ENCODE measurements at regions not wholly inside any gene's neighbourhood (a gene's known extent, or its start where the extent isn't known, plus 50 kb on each side); places are given as distances from the start of the nearest gene placed in this dataset.

DNA sequence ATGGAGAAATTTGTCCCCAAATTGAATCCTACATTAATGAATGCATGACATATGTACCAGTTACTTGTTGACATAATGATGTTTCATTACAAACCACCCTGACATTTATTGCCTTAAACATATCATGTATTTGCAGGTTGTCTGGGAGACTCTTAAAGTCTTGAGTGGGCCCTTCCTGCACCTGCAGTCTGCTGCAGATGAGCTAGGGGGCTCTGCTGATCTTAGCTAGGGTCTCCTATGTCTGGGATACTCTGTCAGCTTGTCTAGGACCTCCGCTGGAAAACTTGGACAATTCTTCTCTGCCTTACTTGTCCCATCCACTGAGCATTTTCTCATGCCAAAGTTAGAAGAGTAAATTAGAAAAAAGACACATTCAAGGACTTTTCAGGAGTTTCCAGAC lies 581.6 kb downstream of the HAO1 start:
- DNase-seq, result no peak

DNA sequence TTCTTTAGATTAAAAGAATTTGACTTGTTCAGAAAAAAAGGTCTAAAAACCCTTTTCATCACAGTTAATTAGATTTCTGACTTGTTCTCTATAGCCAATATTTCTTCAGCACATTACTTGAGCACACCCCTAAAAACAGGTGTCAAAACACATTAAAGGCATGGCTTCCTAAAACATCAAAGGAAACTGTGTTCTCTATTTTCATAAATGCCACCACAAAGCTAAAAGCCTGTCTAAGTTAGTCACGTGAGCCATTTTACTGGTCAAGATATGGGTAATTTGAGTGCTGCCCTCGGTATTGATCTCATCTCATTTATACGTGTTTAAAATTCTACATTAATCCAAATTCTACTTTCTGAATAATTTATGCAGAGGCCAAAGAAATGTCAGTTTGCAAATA lies 580.5 kb downstream of the HAO1 start:
- no peak for DNase-seq

DNA sequence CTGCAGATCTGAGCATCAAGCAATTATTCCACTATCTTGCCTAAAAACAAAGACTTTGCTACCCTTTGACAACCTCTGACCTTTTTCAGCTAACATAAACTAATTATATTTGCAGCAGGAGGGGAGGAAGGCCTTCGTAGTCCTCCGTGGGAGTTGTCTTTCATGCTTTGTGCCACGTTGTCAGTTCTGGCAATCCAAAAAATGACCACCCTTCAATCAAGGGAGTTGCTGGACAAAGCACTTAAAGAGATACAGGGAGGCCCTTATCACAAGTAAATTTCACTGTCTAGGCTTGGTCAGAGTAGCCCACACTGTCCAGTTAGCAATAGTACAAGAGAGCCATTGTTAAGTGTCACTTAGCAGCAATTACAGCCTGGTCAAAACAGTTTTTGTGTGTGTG lies 578.9 kb downstream of the HAO1 start:
- DNase-seq, result no peak

DNA sequence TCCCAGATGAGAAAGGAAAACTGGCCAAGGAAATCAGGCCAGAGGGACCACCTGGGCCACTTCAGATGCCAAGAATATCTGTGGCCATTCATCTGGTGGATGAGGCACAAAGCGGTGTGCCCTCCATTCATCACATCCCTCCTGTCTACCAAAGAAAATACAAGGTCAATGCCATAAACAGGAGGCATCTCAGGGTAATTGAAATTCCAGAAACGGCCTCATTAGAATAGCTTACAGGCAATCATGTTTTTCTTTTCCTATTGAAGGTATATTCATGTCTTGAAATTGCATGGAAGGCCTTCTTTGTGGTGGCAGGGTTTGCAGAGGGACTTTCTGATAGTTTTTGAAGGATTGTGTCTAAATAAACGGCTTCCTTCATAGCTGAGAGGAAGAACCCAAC lies 578.3 kb downstream of the HAO1 start:
- no peak for DNase-seq

DNA sequence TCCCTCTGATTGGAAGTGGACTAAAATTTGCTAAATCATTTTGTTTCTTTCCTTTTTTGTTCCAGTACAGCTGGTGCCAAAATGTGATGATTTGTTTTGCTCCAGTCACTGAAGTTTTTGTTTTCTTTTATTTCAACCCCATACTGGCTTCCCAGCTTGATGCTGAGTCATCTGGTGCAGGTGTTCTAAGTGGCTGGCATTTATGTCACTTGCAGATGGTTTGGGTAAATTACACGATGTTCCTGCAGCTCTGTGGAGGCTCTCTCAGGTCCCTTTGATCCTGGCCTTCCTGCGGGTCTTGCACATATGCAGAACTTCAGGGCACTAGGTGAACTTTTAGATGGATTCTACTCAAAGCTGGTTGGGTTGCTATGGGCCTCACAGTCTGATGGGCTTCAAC lies 577.7 kb downstream of the HAO1 start:
- peak; percentile 7 for DNase-seq

DNA sequence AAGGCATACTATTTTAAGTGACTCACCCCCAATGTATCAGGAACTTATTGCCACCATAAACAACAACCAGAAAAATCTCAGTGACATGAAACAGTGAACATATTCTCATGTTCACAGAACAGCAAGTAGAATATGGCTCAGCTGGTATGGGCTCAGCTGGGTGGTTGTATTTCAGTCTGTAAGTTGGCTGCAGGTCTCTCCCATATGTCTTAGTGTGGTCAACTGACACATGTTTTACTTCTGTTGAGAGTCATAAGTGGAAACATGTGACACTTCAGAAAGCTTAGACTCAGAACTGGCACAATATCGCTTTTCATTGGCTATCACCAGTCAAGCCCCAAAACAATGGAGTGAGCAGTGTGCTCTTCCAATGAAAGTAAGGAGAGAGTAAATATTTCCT lies 574.1 kb downstream of the HAO1 start:
- DNase-seq, result no peak

DNA sequence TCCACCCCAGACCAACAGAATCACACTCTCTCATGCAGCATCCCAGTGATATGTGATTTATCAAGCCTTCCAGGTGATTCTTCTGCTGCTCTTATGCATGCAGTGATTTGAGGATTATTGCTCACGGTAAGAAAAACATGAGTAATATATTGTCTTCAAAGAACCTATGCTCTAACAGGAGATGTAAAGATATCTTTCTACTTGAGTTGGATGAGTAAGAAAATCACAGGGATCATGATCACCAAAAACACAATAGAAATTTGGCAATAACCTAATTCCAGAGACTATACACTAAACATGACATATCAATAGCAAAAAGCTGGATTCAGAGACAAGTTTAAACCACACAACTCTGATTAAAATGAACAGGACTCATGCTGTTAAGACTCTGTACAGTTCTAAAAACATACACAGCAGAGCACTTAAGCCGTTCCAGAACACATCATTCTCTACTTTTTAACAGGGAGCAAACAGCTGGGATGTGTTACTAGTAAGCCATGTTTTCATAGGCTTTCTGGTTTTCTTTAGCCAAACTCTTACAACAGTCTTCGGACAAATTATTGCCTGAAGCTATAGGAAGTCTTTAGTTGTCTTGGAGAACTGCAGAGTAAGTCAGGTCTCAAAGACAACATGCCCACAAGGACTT lies 568.6 kb downstream of the HAO1 start:
- DNase-seq, result no peak

DNA sequence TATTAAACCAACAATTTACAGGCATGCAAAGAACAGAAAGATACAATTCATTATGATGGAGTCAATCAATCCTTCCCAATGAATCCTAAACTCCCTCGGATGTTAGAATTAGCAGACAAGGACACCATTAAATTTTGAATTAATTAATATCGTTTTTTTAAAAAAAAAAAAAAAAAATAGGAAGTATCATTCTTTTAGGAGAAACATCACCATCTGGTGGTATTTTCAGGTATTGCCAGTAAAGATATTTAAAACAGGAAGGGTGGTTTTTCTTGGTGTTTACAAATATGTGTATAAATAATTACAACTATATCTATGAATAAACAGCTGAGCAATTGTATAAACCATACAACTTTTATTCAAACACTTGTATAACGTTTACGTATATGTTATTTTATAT lies 564.4 kb downstream of the HAO1 start:
- peak; percentile 53 for DNase-seq

DNA sequence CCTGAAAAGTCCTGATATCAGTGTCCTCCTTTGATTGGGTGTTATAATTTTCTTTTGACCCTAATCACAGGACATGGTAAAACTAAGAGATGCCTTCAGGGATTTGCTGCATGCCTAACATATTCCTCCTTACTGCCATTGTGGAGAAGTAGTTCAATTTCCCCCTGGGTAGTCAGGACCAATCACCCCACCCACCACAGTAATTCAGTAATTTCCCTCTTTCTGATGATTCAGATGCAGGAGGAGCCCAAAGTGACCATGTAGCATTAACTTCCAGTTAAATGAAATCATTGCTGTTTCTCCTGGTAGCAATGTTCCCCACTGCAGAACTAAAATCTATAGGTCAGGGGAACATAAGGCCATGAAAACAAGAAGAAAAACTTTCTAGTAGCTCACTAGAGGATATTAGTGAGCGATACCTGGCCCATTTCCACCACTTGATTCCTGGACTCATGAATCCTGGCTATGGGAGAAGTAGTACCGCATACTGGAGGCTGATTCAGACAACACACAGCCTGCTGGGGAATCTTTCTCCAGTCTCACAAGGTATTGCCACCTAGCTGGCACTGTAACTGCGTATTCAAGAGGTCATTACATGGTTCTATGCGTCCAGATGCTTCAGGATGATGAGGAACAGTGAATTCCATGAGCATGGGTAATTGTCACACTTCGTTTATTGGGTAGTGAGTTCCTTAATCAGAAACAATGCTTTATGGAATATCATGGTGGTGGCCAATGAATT lies 561.2 kb downstream of the HAO1 start:
- no peak for DNase-seq

DNA sequence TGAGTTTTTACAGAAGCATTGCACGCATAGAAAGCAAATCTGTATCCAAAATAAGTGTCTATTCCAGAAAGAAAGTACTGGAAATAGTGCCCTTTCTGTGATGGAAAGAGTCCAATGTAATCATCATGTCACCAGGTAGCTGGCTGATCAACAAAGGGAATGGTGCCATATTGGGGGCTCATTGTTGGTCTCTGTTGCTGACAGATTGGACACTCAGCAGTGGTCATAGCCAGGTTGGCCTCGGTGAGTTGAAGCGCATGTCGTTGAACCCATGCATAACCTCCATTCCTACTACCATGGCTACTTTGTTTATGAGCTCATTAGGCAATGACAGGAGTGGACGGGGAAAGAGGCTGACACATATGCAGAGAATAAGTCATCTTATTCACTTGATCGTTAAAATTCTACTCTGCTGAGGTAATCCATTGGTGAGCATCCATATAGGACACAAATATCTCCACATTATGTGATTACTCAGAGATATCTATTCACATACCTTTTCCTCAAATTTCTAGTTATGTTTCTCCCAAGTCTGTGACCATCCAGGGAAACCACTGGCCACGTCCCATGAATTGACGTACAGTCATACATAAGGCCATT lies 560.5 kb downstream of the HAO1 start:
- no peak for DNase-seq

DNA sequence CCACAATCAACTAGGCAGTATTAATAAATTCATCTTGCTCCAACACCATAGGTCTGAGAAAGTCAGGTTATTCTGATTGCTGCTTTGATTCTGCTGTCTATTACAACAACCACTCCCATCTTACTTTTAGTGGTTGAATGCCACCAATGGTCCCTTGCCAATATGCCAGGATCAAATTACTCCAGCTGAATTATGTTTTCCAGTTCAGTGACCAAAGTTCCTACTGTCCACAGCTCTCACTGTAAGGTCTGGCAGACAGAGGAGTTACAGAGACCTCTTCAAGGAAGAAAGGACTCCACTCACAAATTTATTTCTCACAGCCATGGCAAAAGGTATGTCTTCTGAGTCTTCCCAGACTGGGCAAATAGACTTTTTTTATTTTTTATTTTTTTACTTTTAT lies 557.0 kb downstream of the HAO1 start:
- no peak for DNase-seq

DNA sequence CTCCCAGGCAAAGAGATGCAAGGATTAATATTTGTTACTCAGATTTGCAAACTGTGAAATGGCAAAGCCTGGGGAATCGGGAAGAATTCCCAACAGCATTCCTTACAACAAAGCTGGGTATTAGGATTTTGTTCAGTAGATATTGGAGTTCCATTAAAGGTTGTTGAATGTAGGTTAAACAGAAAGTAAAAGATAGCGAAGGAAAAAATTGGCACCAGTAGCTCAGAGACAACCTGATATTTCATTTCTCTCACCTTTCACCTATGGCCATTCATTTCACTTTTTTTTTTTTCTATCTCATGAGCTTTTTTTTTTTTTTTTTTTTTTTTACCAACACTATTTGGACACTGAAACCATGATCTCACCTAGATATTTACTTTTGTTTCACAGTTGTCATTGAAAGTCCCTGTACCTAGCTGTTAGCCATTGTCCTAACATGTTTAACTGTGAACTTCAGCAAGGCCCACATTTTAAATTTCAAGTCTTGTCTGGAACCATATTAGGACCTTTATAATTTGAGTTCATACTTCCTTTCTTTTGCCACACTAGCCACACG lies 552.5 kb downstream of the HAO1 start:
- DNase-seq, result no peak

DNA sequence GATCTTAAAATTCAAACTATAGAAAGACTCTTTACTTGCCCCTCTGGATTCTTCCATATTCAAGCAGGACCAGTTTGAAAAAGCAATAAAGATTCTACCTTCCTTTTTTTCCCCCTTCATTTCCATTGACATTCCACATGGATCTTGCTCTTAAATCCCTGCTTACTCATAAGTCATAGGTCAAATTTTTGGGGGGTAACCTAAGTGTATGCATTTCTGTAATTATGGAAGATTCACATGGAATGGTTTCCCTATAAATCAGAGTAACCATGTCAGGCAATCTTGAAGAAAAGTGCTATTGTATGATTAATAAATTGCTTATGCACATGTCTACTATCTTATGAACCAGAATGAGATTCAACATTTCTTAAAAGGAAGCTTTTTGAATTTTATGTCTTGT lies 551.0 kb downstream of the HAO1 start:
- DNase-seq, result no peak

DNA sequence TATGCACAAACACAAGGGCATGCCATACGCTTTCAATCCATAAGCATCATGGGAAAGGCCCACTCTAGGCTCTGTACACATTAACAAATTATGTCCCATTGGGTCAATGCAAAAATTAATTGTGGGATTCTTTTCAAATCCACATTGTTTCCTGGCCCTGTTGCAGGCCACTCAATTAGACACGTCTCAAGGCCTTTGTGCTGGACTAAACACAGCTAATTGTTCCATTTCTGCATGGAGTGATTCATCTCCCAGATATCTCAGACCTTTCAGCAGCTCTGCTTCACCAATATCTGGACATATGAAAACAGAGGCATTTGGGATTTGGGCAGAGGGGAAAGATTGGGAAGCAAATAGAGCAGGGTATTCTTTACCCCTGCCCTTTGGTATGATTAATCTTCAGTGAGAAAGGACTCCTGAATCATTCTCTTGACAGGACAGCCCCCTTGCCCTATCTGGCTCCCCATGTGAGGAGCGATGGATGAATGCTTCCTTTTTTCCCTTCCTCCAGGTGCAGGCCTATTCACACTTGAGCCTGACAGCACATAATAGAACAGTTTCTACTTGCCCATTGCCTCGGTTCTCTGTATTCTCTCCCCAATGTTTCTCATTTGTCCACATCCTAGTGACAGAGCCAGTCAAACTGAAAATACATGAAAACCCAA lies 547.6 kb downstream of the HAO1 start:
- DNase-seq, result no peak

DNA sequence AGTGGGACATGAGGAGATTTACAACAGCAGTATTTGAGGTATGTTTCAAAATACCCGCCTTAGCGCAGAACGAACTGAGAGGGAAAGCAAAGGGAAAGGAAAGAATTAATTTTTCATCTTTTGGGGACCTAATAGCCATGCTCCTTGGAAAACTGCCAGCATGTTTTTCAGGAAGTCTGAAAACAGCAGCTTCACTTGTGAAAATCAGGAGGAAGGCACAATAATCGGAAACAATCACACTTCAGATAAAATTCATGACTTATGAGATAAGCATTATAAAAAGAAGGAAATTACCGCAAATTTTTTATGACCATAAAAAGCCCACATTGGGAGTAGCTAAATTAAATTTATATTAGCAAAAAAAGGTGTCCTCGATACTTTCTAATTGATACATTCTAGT lies 541.1 kb downstream of the HAO1 start:
- DNase-seq, result no peak

DNA sequence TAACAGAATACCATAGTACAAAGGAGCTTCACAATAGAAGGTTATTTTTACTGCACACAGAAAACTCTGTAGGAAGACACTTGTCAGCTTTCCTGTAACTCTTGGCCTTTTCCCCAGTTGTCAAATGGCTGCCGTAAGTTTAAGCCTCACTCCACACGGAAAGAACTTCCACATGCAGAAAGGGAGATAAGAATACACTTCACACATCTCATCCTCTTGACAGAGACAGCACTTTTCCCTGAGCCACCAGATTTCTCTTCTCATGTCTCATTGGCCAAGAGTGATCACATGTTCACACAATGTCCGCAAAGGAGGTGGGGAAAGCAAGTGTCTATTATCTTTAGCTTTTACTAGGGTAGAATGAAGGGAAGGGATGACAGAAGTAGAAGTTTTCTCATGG lies 540.7 kb downstream of the HAO1 start:
- DNase-seq, result no peak

DNA sequence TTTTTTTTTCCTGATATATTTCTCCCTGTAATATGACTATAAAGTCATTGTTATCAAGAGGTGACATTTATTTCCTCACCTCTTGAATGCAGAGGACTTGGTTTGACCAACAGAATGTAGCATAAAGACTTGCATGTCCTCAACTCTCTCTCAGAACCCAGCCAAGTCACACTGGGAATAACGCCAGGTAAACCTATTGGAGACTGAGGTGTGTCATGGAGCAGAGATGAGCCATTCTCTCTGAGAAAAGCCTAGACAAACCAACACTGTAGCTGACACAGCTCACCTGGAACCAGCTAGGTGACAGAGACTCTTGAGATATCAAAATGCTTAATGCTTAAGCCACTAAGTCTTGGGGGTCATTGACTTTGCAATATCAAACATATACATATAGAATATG lies 533.6 kb downstream of the HAO1 start:
- DNase-seq, result no peak

DNA sequence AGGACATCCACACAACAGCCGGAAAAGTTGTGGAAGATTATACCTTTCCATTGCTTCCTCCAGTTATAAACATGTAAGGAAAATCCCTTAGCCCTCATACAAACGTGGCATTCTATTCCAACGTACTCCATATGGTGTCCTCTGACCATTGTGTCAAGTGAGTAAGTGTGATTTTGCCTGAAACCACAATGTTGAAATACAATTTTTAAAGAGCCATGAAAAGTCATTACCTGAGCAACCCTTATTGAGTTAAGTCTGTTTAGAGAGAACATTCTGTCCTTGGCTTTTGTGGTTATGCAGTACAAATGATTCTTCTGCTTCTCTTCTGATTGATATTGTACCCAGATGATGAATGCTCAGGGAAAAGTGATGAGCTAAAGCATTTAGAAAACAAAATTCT lies 530.1 kb downstream of the HAO1 start:
- DNase-seq, result no peak

DNA sequence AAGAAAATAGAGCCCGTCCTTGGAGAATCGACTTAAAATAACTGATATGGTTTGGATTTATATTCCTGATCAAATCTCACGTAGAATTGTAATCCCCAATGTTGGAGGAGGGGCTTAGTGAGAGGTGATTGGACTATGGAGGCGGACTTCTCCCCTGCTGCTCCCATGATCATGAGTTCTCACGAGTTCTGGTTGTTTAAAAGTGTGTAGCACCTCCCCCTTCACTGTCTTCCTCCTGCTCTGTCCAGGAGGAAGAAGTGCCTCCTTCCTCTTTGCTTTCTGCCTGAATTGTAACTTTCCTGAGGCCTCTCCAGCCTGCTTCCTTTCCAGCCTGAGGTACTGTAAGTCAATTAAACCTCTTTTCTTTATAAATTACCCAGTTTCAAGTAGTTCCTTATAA lies 529.2 kb downstream of the HAO1 start:
- no peak for DNase-seq

DNA sequence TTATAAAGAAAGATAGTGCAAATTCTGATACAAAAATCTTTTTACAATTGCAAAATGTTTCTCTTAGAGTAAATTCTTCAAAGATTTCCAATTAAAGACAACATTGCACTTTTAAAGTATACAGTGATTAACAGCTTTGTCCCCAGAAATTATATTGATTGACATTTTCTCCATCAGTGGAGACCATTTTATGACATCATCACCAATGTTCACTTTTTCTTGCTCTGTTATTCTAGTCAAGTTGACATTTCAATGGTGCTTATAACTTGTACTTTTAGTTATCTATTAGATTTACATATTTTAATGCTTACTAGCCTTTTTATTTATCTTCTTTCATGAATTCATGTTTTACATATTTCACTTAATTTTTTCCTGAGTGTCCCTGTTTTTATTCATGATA lies 524.8 kb downstream of the HAO1 start:
- DNase-seq, result no peak

DNA sequence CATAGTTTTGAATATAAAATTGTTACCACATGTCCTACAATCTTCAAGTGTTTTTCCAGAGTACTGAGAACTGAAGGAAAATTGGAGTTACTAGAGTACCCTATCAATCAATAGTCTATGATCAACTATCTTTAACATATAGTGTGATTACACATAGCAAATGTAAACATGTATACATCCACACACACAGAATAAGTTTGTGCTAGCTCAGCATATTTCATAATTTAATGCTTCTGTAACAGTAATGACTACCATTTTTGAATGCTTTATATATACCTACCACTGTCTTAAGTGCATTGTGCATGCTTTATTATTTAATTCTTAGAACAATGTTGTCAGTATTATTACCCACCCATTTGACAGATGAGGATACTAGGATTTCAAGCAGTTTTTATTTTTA lies 523.9 kb downstream of the HAO1 start:
- DNase-seq, result no peak

DNA sequence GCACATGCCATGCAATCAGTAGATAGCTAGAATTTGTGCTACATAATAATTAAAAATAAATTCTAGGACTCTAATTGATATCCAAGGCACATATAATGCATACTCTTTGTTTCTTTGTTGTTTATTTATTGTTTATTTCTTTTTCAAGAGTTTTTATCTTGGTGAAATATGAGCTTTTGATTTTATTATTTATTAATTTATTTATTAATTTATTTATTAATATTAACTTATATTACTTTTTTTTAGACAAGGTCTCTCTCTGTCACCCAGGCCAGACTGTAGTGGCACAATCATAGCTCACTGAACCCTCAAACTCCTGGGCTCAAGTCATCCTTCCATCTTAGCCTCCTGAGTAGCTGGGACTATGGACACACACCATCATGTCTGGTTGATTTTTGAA lies 519.9 kb downstream of the HAO1 start:
- DNase-seq, result no peak

DNA sequence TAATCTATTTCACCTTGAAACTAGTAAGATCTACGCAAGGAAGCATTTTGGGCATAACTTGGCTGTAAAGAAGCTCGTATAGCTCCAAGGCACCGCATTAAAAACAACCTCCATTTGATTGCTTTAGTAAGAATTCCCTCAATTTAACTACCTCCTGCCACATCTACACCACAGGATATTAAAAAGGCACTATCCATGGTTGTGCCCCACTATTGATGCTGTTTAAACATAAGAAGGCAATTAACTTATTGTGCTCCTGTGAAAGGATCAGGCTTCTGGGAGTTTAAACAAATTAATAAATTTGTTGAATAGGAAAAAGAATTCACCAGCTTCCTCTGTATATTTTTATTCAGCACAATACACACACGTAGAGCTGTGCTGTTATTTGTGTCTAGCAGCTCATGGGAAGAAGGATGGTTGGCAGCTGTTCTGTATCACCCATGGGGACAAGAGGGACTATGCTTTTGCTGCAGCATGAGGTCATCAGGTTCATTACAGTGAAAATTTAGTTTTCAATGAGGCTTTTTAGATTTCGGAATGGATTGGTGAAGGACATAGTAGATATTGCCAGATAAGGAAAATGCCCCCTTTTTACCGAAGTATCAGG lies 513.3 kb downstream of the HAO1 start:
- no peak for DNase-seq

All from RPMI8226 (cell line).